ENCODE measurements at regions not wholly inside any gene's neighbourhood (a gene's known extent, or its start where the extent isn't known, plus 50 kb on each side); places are given as distances from the start of the nearest gene placed in this dataset.

GRCh38 chr7:126163647-126164046, 1089.1 kb downstream of the GRM8 start:
- no peak for TF ChIP-seq TAF1 (IDR thresholded peaks at IDR 0.05; ENCODE audit: low read depth)
- no peak for TF ChIP-seq YY1 (IDR thresholded peaks at IDR 0.05; ENCODE audit: low read depth)
- TF ChIP-seq EGR1 (IDR thresholded peaks at IDR 0.05) = no peak
- no peak for TF ChIP-seq USF1 (IDR thresholded peaks at IDR 0.05)
- no peak for TF ChIP-seq REST (IDR thresholded peaks at IDR 0.05; ENCODE audit: low read depth)
- TF ChIP-seq RAD21 (IDR thresholded peaks at IDR 0.05; ENCODE audit: low read depth) = no peak

Data from Ishikawa (cell line).